SHP77 (cell line): ENCODE measurements at regions not wholly inside any gene's neighbourhood (a gene's known extent, or its start where the extent isn't known, plus 50 kb on each side); places are given as distances from the start of the nearest gene placed in this dataset.

Source experiments
- DNase-seq, 2 experiments: peaks; one replicate each; lab custom pipeline; 2025; lab: John Stamatoyannopoulos, UW

GRCh38 chr14:101045511-101045910 lies 142.0 kb upstream of the RTL1 start:
- DNase-seq = no peak

- DNase-seq = no peak
Observed at GRCh38 chr14:101046071-101046470, 142.5 kb upstream of the RTL1 start.

- DNase-seq = no peak
Observed at GRCh38 chr14:101047326-101047725, 143.8 kb upstream of the RTL1 start.

DNA sequence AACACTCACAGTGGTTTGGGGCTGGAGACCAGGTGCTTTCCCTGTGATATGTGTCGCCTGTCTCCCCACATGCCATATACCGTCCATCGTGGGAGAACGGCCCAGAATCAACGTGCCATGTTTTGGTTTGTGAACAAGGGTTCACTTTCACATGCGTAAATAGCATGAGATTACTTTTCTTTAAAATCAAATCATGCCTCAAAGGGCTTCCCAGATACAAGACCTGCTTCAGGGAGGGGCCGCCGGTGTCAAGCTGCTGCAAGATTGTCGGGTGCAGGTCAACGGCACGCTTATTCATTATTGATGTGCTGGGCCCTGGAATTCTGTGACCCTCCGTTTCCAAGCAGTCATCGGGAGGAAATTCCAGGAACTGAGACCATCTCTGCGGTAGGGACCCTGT lies 145.2 kb upstream of the RTL1 start:
- no peak for DNase-seq

- DNase-seq = no peak
Observed at GRCh38 chr14:101049511-101049910, 146.0 kb upstream of the RTL1 start.

DNA sequence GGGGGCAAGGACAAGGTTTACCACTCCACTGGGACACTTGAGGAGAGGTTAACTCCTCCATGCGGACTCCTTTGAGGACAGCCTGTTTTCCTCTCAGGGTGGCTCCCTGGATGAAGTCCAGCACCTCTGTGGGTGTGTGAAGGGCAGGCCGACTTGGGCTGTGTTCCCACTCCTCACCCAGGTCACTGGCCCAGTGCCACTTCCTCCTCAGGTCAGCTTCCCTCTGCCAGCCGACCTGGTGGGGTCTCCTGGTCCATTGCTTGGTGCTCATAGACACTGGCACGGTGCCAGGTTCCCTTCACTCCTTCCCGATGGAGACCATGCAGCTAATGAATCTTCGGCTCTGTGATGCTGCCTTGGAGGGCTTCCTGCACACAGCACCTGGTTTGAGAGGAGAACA lies 146.4 kb upstream of the RTL1 start:
- DNase-seq = no peak

DNA sequence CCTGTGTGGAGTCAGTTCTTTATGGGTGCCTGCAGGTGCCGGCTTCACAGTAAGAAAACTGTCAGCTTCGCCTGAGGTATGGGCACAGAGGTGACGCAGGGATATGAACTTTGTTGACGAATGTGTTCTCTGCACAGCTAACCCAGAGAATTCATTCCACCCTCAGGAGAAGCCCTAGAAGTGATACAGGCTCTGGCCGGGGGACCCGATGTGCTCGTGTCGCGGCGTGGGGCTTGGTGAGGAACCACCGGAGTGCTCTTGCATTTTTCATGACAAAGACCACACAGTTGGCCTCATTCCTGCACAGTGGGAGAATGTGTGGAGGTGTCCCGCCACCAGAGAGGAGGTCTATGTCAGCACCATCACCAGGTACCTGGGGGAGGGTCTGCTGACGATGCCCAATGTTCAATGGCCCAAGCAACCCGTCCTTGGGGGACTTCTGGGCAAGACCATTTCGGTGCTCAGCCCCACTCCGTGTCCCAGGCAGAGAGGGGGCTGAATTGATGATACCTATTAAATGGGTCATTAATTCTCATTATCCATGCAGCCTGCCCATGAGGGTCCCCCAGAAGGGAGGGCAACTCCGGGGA lies 147.5 kb upstream of the RTL1 start:
- no peak for DNase-seq

- DNase-seq = no peak
Observed at GRCh38 chr14:101054671-101055070, 151.1 kb upstream of the RTL1 start.

DNA sequence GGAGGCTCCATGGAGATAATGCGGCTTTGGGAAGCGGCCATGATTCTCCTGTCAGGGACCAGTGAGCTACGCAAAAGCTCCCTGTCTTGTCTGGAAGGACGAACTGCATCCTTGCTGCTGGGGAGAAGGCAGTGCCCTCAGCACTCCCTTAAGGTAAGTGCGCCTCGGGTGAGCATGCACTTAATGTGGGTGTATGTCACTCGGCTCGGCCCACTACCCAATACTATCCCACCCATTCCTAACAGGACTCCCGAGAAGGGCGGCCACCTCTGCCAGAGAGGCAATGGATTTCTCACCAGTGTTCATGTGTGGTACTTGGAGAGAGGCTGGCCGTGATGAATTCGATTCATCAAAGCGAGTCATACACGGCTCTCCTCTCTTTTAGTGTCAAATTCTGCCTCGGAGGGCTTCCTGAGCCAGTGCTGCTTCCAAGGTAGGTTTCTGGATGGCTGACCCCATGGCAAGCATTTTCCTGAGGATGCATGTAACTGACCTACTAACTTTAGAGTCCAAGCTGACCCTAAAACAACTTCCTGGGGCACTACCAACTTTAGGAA lies 151.7 kb upstream of the RTL1 start:
- no peak for DNase-seq

DNA sequence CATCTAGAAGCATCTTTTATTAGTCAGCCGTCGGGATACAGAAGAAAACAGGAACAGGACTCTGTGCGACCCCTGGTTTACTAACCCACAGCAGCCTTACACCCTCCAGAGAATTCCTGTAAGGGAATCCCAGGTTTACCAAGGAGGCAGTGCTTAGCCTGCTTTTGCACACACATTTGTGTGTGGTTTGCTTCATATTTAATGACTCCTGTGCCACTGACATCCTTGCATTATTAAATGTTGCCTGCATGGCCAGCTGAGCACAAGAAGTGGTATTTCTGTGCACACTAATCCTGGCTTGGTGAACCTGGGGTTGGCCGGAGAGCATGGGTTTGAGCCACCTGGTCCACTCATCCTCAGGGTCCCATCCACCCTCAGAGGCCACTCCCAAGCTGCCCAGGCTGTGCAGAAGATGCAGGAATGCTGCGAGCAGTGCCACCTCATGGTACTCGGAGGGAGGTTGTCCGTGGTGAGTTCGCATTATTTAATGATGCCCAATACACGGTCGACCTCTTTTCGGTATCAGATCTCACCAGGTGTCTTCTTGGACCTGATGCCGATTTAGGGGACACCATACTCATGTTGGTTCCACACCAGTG lies 152.4 kb upstream of the RTL1 start:
- no peak for DNase-seq

DNA sequence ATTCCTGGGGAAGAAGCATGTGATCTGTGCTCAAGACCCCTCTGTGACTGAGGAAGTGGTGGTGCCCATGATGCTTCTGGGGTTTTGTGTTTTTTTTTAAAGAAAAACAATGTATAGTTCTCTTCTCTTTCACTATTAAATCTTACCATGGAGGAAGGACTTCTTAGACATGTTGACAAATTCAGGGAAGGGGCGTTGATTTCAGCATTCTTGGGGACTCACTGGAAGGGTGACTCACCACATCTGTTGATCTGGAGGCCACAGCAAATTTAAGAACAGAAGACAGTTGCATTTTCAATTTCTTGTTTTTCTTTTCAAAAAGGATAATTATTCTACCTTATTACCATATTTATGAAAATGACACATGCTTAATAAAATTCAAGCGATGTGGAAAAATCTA lies 152.9 kb upstream of the RTL1 start:
- no peak for DNase-seq

- DNase-seq = no peak
Observed at GRCh38 chr14:101057394-101057793, 153.9 kb upstream of the RTL1 start.

- no peak for DNase-seq
Observed at GRCh38 chr14:101058571-101058970, 155.0 kb upstream of the RTL1 start.

- DNase-seq = no peak
Observed at GRCh38 chr14:101060171-101060601, 156.7 kb upstream of the RTL1 start.

DNA sequence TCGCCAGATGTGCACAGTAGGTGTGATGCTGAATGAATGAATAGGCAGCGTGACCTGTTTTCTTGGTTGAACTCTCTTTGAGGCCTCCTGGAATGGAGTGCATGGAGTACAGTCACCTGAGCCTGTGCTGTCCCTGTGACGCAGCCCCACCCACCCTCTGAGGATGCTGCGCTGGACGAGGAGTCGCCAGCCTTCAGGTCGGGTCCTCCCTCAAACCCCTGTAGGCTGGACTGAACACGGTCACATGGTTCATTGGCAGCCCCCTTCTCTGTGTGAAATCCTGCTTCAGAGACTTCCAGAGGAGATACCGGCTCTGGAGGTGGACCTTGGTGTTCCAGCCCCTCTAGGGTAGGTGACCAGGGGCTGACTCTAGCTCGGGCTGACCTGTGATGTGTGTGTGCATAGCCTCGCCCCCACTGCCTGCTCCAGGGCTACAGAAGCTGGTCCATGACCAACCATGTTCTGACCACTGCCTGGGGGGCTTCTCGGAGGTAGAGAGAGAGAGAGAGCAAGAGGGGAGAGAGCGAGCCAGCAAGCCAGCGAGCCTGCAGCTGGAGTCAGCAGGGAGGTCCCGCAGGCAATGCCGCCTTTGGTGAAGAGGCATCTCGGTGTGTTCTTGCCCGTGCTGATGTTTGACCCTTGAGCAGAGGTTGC lies 158.0 kb upstream of the RTL1 start:
- DNase-seq = no peak

- DNase-seq = no peak
Observed at GRCh38 chr14:101062065-101062450, 158.5 kb upstream of the RTL1 start.

- DNase-seq = no peak
Observed at GRCh38 chr14:101062601-101063000, 159.1 kb upstream of the RTL1 start.

- DNase-seq = no peak
Observed at GRCh38 chr14:101063121-101063520, 159.6 kb upstream of the RTL1 start.

- DNase-seq = no peak
Observed at GRCh38 chr14:101064121-101064661, 160.7 kb upstream of the RTL1 start.

DNA sequence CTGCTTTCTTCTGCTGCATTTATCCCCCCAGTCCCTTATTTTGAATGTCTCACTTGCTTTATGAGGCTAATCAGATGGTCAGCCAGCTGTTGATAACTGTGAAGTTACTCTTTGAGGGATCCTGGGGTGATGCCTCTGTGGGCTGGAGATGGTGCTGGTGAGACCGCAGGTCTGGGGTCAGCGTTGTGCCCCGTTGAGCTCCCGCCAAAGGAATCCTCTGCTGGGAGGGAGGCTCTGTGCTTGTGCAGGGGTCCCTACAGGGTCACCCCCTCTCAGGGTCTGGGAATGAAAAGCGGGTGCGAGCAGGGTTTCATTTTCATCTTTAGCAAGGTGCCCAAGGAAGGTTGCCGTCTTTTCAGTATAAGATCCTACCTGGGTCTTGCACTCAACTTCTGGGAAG lies 161.2 kb upstream of the RTL1 start:
- no peak for DNase-seq

GRCh38 chr14:101065246-101065645 lies 161.7 kb upstream of the RTL1 start:
- no peak for DNase-seq

DNA sequence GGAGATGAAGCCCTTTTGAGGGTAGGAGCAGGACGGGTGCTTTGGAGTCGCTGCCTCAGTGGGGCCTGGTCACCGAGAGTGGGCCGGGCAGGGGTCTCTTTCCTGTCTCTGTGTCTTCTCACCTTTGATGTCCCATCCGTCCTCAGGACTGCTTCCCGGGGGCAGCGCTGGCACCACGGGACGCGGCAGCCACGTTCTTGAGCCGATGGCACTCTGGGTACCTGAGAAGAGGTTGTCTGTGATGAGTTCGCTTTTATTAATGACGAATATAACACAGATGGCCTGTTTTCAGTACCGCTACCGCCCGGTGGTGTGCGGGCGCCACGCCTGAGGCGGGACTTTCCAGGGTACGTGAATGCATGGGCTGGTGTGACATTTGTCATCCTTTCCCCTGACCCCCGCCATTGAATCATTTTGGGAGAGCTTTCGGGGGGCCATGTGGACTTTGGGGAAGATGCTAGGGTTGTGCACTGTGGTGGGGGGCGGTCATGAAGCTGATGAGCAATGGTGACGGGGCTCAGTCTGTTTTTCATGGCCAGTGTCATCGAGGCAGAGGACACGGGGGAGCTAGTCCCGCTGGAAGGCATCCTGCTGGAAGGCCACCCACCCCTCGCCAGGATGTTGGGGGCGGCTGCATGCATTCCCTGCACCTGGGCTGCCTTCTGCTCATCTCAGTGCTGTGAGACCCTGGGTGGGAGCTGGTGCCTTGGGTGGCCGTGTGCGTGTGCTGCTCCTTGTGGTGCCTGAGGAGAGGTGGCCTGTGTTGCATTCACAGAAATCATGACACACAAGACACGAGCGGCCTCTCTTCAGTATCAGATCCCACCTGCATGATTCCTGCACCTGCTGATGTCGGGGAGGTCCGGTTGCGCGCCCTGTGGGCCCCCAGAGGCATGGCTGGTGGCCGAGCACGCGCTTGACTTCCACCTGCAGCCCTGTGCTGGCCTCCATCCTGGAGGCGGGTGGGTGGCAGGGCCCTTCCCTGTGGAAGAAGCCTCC lies 162.5 kb upstream of the RTL1 start:
- DNase-seq = no peak
